ENCODE measurements at regions not wholly inside any gene's neighbourhood (a gene's known extent, or its start where the extent isn't known, plus 50 kb on each side); places are given as distances from the start of the nearest gene placed in this dataset.

GRCh38 chr20:22687676-22688349, 103.4 kb upstream of the FOXA2 start:
- no peak for TF ChIP-seq EZH2phosphoT487 (IDR thresholded peaks at IDR 0.05; ENCODE audit: insufficient read depth, low read depth)
- no peak for TF ChIP-seq EZH2 (IDR thresholded peaks at IDR 0.05; ENCODE audit: insufficient read depth, poor library complexity, severe bottlenecking)
